Naive thymus-derived CD8-positive, alpha-beta T cell (primary cell): ENCODE measurements at regions not wholly inside any gene's neighbourhood (a gene's known extent, or its start where the extent isn't known, plus 50 kb on each side); places are given as distances from the start of the nearest gene placed in this dataset.
"Not testable (repeated sequence)": the region's sequence is repeated elsewhere in the genome, so short reads cannot be mapped to it uniquely, and the experiment has no call there.

Source experiments
- ATAC-seq, 2 donors: fragments of 150-1000 bp; cut with Tn5 transposase in 1 of 2; sonication (Bioruptor Pico), chemical (Tn5 transposase) in 1 of 2; 1 replicate in 1 of 2; 2 replicates in 1 of 2; pipeline ENCODE4 v1.10.0; 2021; ENCODE audit warnings: mild to moderate bottlenecking in 2 of 2, moderate library complexity in 2 of 2
- POLR2A ChIA-PET: fragments of 350-600 bp; sonication (Branson Sonifier 250); formaldehyde crosslinking; loops from one replicate; lab custom pipeline; 2021; ENCODE audit warnings: antibody characterized with exemption; lab: Charles Lee
- DNase-seq, 10 donors: peaks; one replicate each; pipeline versions ENCODE4 v3.0.0 to v3.0.0-alpha.2; 2020 to 2022
- H3K27ac Mint-ChIP-seq, 10 donors: one replicate each; pipeline ENCODE4 v1.8.0; 2020 to 2022; ENCODE audit warnings: mild to moderate bottlenecking in 10 of 10, mixed read lengths in 10 of 10, moderate library complexity in 4 of 10, inconsistent platforms in 1 of 10
- H3K27me3 Mint-ChIP-seq, 5 donors: one replicate each; pipeline ENCODE4 v1.8.0; 2021 to 2022; ENCODE audit warnings: mixed read lengths in 5 of 5
- H3K36me3 Mint-ChIP-seq, 3 donors: one replicate each; pipeline ENCODE4 v1.8.0; 2020 to 2022; ENCODE audit warnings: mixed read lengths in 3 of 3, mild to moderate bottlenecking in 2 of 3, inconsistent platforms in 1 of 3
- H3K4me1 Mint-ChIP-seq, 4 donors: one replicate each; pipeline ENCODE4 v1.8.0; 2021 to 2022; ENCODE audit warnings: mixed read lengths in 4 of 4
- H3K4me3 Mint-ChIP-seq, 10 donors: one replicate each; pipeline ENCODE4 v1.8.0; 2020 to 2022; ENCODE audit warnings: mild to moderate bottlenecking in 10 of 10, mixed read lengths in 10 of 10, moderate library complexity in 6 of 10, inconsistent platforms in 1 of 10
- H3K9me3 Mint-ChIP-seq, 9 donors: one replicate each; pipeline ENCODE4 v1.8.0; 2020 to 2022; ENCODE audit warnings: mixed read lengths in 9 of 9, mild to moderate bottlenecking in 3 of 9, inconsistent platforms in 1 of 9, moderate library complexity in 1 of 9

GRCh38 chr9:75653335-75653734 lies 237.1 kb upstream of the PCSK5 start:
- Mint-ChIP-seq H3K4me1 (peaks cover 0 to 2% (median under 1%) of the 10 kb centered on the region in 4 donors), H3K27ac (no peak overlapping the region), H3K9me3 (peaks cover 0 to 3% (median 0%) of the 10 kb centered on the region in 9 donors), H3K27me3 (peaks cover 3 to 25% (median 9%) of the 10 kb centered on the region in 5 donors), H3K4me3 (no peak overlapping the region), H3K36me3 (no peaks in the 10 kb centered on the region)
- ATAC-seq = no peak
- POLR2A ChIA-PET = no interaction called here
- DNase-seq = no peak

- ATAC-seq = no peak
- Mint-ChIP-seq H3K27ac (no peak overlapping the region), H3K4me1 (peaks cover 0 to 2% (median under 1%) of the 10 kb centered on the region in 4 donors), H3K27me3 (peaks cover 0 to 24% (median 9%) of the 10 kb centered on the region in 5 donors), H3K9me3 (peaks cover 0 to 3% (median 0%) of the 10 kb centered on the region in 9 donors), H3K36me3 (no peaks in the 10 kb centered on the region), H3K4me3 (no peak overlapping the region)
- DNase-seq = no peak
- POLR2A ChIA-PET = no interaction called here
Observed at GRCh38 chr9:75653750-75654149, 236.7 kb upstream of the PCSK5 start.

DNA sequence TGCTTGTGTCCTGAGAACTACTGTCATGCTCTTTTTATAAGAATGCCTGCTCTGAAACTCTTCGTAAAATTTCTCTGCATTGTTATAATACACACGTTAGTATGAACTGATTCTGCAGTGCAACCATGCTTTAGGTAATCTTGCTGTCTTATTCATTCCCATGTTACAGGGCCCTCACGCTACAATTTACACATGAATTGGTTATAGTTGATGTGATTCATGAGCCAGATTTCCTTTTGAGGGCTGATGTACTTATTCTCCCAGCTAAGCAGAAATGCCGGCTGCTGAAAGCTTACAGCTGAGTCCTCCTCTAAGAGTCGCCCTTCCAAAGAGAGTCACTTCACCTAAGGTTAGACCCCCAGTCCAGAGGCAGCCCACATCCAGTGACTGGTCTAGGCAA lies 233.5 kb upstream of the PCSK5 start:
- Mint-ChIP-seq H3K27ac (no peak overlapping the region), H3K4me3 (no peak overlapping the region), H3K4me1 (peaks cover 0 to 2% (median under 1%) of the 10 kb centered on the region in 4 donors), H3K27me3 (peaks cover 0 to 14% (median 4%) of the 10 kb centered on the region in 5 donors), H3K9me3 (peaks cover 0 to 3% (median 0%) of the 10 kb centered on the region in 9 donors), H3K36me3 (peaks cover 0 to 4% (median 0%) of the 10 kb centered on the region in 3 donors)
- DNase-seq (no peak), ATAC-seq (no peak)
- POLR2A ChIA-PET = no interaction called here

DNA sequence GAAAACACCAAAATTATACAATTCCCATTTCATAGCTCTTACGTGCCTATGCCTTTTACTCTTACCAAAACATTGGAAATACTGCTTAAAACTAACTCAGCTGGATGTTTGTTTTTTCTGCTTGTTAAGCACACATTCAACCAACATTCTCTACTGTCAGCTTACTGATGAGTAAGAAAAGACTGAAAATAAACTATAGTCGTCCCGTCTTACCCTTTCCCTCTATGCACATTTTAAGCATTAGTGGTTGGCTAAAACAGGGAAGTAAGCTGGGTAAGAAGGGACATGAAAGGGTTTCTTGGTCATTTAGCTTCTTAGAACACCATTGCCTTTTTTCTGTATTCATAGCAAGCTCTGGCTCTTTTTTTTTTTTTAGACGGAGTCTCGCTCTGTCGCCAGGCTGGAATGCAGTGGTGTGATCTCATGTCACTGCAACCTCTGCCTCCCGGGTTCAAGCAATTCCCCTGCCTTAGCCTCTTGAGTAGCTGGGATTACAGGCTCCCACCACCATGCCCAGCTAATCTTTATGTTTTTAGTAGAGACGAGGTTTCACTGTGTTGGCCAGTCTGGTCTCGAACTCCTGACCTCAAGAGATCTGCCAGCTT lies 232.1 kb upstream of the PCSK5 start:
- peaks cover 0 to 10% (median 2%) of the 10 kb centered on the region in 5 donors for H3K27me3 Mint-ChIP-seq
- peaks cover 0 to 2% (median under 1%) of the 10 kb centered on the region in 4 donors for H3K4me1 Mint-ChIP-seq
- H3K27ac Mint-ChIP-seq = no peak overlapping the region
- POLR2A ChIA-PET = no interaction called here
- no peak overlapping the region for H3K4me3 Mint-ChIP-seq
- DNase-seq = no peak
- peaks cover 0 to 4% (median 0%) of the 10 kb centered on the region in 3 donors for H3K36me3 Mint-ChIP-seq
- ATAC-seq = no peak
- peaks cover 0 to 3% (median 0%) of the 10 kb centered on the region in 9 donors for H3K9me3 Mint-ChIP-seq

GRCh38 chr9:75664597-75664996 lies 225.9 kb upstream of the PCSK5 start:
- H3K4me1 Mint-ChIP-seq = no peaks in the 10 kb centered on the region

GRCh38 chr9:75666856-75667554 lies 223.5 kb upstream of the PCSK5 start:
- H3K4me3 Mint-ChIP-seq = no peak overlapping the region
- ATAC-seq (no peak), DNase-seq (no peak)
- POLR2A ChIA-PET = no interaction called here
- H3K27me3 Mint-ChIP-seq = peaks cover 2 to 39% (median 4%) of the 10 kb centered on the region in 5 donors
- no peaks in the 10 kb centered on the region for H3K4me1 Mint-ChIP-seq
- peak overlapping the region in 1 of 10 donors; percentile 45 for H3K27ac Mint-ChIP-seq
- no peaks in the 10 kb centered on the region for H3K36me3 Mint-ChIP-seq
- H3K9me3 Mint-ChIP-seq = no peaks in the 10 kb centered on the region

More at GRCh38 chr9:75664597-75664996, 225.9 kb upstream of the PCSK5 start:
- H3K27me3 Mint-ChIP-seq = peaks cover 2 to 39% (median 5%) of the 10 kb centered on the region in 5 donors
- peaks cover 0 to 2% (median 0%) of the 10 kb centered on the region in 3 donors for H3K36me3 Mint-ChIP-seq
- H3K27ac Mint-ChIP-seq = no peak overlapping the region
- DNase-seq = no peak
- ATAC-seq = no peak
- H3K9me3 Mint-ChIP-seq = no peaks in the 10 kb centered on the region
- POLR2A ChIA-PET = no interaction called here
- no peak overlapping the region for H3K4me3 Mint-ChIP-seq

GRCh38 chr9:75669721-75670120 lies 220.8 kb upstream of the PCSK5 start:
- H3K27me3 Mint-ChIP-seq = peaks cover 2 to 38% (median 4%) of the 10 kb centered on the region in 5 donors
- peaks cover 0 to 16% (median 2%) of the 10 kb centered on the region in 9 donors for H3K9me3 Mint-ChIP-seq
- ATAC-seq (no peak), DNase-seq (no peak)
- POLR2A ChIA-PET = no interaction called here
- H3K4me3 Mint-ChIP-seq = no peak overlapping the region
- H3K4me1 Mint-ChIP-seq = no peaks in the 10 kb centered on the region
- H3K36me3 Mint-ChIP-seq = peaks cover 0 to 9% (median 0%) of the 10 kb centered on the region in 3 donors
- H3K27ac Mint-ChIP-seq = peak overlapping the region in 1 of 10 donors; percentile 3

DNA sequence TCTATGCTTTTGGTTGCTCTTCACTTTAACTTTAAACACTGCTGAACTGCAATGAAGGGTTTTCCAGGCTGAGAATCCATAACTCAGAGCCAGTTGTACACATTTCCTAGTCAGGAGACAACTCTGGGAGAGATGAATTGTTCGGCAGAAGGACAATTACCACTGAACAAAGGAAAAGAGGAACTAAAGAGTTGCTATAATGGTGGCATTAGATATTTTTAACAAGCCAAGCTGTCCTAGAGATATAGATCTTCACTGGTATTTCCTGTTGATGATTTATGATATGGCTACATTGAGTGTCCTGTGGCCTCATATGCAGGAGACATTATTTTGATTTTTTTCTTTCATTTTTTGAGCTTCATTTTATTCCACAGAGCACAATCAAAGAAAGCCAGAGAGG lies 219.1 kb upstream of the PCSK5 start:
- Mint-ChIP-seq H3K36me3 (peaks cover 0 to 9% (median 0%) of the 10 kb centered on the region in 3 donors), H3K9me3 (peaks cover 0 to 16% (median 2%) of the 10 kb centered on the region in 9 donors), H3K4me1 (no peaks in the 10 kb centered on the region), H3K27me3 (peaks cover 2 to 40% (median 6%) of the 10 kb centered on the region in 5 donors), H3K27ac (no peak overlapping the region), H3K4me3 (no peak overlapping the region)
- ATAC-seq (no peak), DNase-seq (no peak)
- POLR2A ChIA-PET = no interaction called here

GRCh38 chr9:75672478-75672877 lies 218.0 kb upstream of the PCSK5 start:
- peaks cover 0 to 9% (median 0%) of the 10 kb centered on the region in 3 donors for H3K36me3 Mint-ChIP-seq
- H3K4me1 Mint-ChIP-seq = no peaks in the 10 kb centered on the region
- no peak overlapping the region for H3K27ac Mint-ChIP-seq
- no peak for ATAC-seq
- no peak for DNase-seq
- H3K4me3 Mint-ChIP-seq = no peak overlapping the region
- POLR2A ChIA-PET = no interaction called here
- peaks cover 2 to 29% (median 4%) of the 10 kb centered on the region in 5 donors for H3K27me3 Mint-ChIP-seq
- peaks cover 0 to 16% (median 2%) of the 10 kb centered on the region in 9 donors for H3K9me3 Mint-ChIP-seq

- no peak overlapping the region for H3K27ac Mint-ChIP-seq
- H3K4me3 Mint-ChIP-seq = no peak overlapping the region
- no peaks in the 10 kb centered on the region for H3K4me1 Mint-ChIP-seq
- H3K27me3 Mint-ChIP-seq = peaks cover 0 to 4% (median 2%) of the 10 kb centered on the region in 5 donors
- POLR2A ChIA-PET = no interaction called here
- peaks cover 0 to 14% (median 5%) of the 10 kb centered on the region in 9 donors for H3K9me3 Mint-ChIP-seq
- H3K36me3 Mint-ChIP-seq = no peaks in the 10 kb centered on the region
- DNase-seq = no peak
- no peak for ATAC-seq
Observed at GRCh38 chr9:75683591-75683990, 206.9 kb upstream of the PCSK5 start.

DNA sequence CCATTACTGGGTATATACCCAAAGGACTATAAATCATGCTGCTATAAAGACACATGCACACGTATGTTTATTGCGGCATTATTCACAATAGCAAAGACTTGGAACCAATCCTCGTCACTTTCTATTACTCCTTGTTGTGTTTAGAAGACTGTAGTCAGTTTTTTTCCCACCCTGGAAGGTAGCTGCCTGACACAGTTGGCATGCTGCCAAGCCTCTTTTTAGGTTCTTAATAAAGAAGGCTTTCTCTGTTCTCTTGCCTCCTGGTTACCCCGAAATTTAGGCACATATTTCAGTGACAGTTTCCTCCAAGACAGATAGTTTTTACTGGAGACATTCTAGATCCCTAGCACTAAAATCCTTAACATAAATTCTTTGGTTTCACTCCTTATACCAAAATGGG lies 205.4 kb upstream of the PCSK5 start:
- DNase-seq = no peak
- no peak overlapping the region for H3K4me3 Mint-ChIP-seq
- peaks cover 0 to 8% (median 0%) of the 10 kb centered on the region in 3 donors for H3K36me3 Mint-ChIP-seq
- H3K27ac Mint-ChIP-seq = no peak overlapping the region
- peaks cover under 1 to 14% (median 6%) of the 10 kb centered on the region in 9 donors for H3K9me3 Mint-ChIP-seq
- peaks cover 0 to 4% (median 3%) of the 10 kb centered on the region in 5 donors for H3K27me3 Mint-ChIP-seq
- POLR2A ChIA-PET = no interaction called here
- H3K4me1 Mint-ChIP-seq = no peaks in the 10 kb centered on the region
- ATAC-seq = no peak

DNA sequence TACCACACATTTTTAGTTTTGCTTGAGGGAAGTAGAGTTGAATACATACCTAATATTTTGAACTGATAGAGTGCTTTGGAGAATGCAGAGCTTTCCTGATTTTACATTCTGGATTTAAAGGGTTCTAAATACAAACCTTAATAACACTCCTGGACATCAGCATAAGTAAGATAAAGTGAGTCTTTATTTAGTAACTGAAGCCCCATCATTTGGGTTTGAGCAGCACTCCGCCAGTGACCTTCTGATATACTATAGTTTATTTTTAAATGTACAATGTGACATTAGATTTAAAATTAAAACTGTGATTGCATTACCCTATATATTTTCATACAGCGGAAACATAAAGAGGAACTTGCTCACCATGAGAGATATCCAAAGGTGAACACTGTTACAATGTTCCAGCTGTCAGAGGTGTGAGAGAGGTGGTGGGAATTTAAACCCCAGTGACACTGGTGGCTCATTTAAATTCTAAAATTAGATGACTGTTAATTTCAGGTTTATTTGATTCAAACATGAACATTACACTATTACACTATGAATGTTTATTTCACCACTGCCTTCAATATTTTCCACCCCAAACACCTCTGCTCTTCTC lies 203.0 kb upstream of the PCSK5 start:
- DNase-seq (no peak), ATAC-seq (no peak)
- no peak overlapping the region for H3K4me3 Mint-ChIP-seq
- POLR2A ChIA-PET = no interaction called here
- peaks cover 2 to 13% (median 6%) of the 10 kb centered on the region in 9 donors for H3K9me3 Mint-ChIP-seq
- peaks cover 0 to 9% (median 0%) of the 10 kb centered on the region in 3 donors for H3K36me3 Mint-ChIP-seq
- no peak overlapping the region for H3K27ac Mint-ChIP-seq
- H3K27me3 Mint-ChIP-seq = peaks cover 0 to 4% (median 3%) of the 10 kb centered on the region in 5 donors
- peaks cover 0 to 1% (median under 1%) of the 10 kb centered on the region in 4 donors for H3K4me1 Mint-ChIP-seq

GRCh38 chr9:75690551-75690950 lies 199.9 kb upstream of the PCSK5 start:
- H3K4me1 Mint-ChIP-seq, ATAC-seq, H3K36me3 Mint-ChIP-seq, DNase-seq, H3K27me3 Mint-ChIP-seq, H3K27ac Mint-ChIP-seq, H3K4me3 Mint-ChIP-seq, H3K9me3 Mint-ChIP-seq, POLR2A ChIA-PET: not testable (repeated sequence)
